Smooth muscle cell (in vitro differentiated cells): ENCODE measurements at regions not wholly inside any gene's neighbourhood (a gene's known extent, or its start where the extent isn't known, plus 50 kb on each side); places are given as distances from the start of the nearest gene placed in this dataset.

ENCODE experiments used
- DNase-seq: peaks from one replicate; lab custom pipeline; 2025; ENCODE audit not compliant: unreplicated experiment; lab: John Stamatoyannopoulos, UW
- H2AFZ ChIP-seq: fragments of 200-600 bp; sonication (generic); 2 replicates; pipeline ENCODE4 v1.6.0; 2016; ENCODE audit warnings: antibody characterized with exemption, low read depth, mild to moderate bottlenecking
- H3F3A ChIP-seq: fragments of 200-600 bp; sonication (generic); 2 replicates; pipeline ENCODE4 v1.6.0; 2017; ENCODE audit warnings: antibody characterized with exemption, low read depth
- H3K27ac ChIP-seq: fragments of 200-600 bp; sonication (generic); 2 replicates; pipeline ENCODE4 v1.5.1; 2016; ENCODE audit warnings: low read depth, mild to moderate bottlenecking
- H3K27me3 ChIP-seq: fragments of 200-600 bp; sonication (generic); 2 replicates; pipeline ENCODE4 v1.6.1; 2016; ENCODE audit warnings: low read depth, mild to moderate bottlenecking
- H3K36me3 ChIP-seq: fragments of 200-600 bp; sonication (generic); 2 replicates; pipeline ENCODE4 v1.5.1; 2016; ENCODE audit warnings: low read depth
- H3K4me1 ChIP-seq: fragments of 200-600 bp; sonication (generic); 2 replicates; pipeline ENCODE4 v1.5.1; 2016; ENCODE audit warnings: low read depth
- H3K4me2 ChIP-seq: fragments of 200-600 bp; sonication (generic); 2 replicates; pipeline ENCODE4 v1.6.0; 2016; ENCODE audit warnings: mild to moderate bottlenecking
- H3K4me3 ChIP-seq: fragments of 200-600 bp; sonication (generic); 2 replicates; pipeline ENCODE4 v1.5.1; 2016; ENCODE audit warnings: mild to moderate bottlenecking
- H3K79me2 ChIP-seq: fragments of 200-600 bp; sonication (generic); 2 replicates; pipeline ENCODE4 v1.6.0; 2016; ENCODE audit warnings: low read depth, mild to moderate bottlenecking
- H3K9ac ChIP-seq: fragments of 200-600 bp; sonication (generic); 2 replicates; pipeline ENCODE4 v1.6.0; 2016; ENCODE audit warnings: low read depth
- H3K9me3 ChIP-seq: fragments of 200-600 bp; sonication (generic); replicated peaks from 2 replicates; pipeline ENCODE4 v1.5.1; 2016; ENCODE audit warnings: low read depth
- H4K20me1 ChIP-seq: fragments of 200-600 bp; sonication (generic); 2 replicates; pipeline ENCODE4 v1.6.0; 2016; ENCODE audit warnings: low read depth
- WGBS: methylation state at CpG from one replicate; pipeline ENCODE4 v1.1.7; 2016; ENCODE audit warnings: low lambda C conversion rate; 5-methylcytosine and 5-hydroxymethylcytosine counted together
- TF ChIP-seq, protein P1 (sequence below): fragments of 200-600 bp; sonication (generic); IDR thresholded peaks from 2 replicates; pipeline ENCODE4 v1.5.1; 2017; ENCODE audit warnings: borderline replicate concordance, mild to moderate bottlenecking, antibody characterized with exemption; ENCODE audit not compliant: insufficient read depth, poor library complexity, severe bottlenecking

DNA sequence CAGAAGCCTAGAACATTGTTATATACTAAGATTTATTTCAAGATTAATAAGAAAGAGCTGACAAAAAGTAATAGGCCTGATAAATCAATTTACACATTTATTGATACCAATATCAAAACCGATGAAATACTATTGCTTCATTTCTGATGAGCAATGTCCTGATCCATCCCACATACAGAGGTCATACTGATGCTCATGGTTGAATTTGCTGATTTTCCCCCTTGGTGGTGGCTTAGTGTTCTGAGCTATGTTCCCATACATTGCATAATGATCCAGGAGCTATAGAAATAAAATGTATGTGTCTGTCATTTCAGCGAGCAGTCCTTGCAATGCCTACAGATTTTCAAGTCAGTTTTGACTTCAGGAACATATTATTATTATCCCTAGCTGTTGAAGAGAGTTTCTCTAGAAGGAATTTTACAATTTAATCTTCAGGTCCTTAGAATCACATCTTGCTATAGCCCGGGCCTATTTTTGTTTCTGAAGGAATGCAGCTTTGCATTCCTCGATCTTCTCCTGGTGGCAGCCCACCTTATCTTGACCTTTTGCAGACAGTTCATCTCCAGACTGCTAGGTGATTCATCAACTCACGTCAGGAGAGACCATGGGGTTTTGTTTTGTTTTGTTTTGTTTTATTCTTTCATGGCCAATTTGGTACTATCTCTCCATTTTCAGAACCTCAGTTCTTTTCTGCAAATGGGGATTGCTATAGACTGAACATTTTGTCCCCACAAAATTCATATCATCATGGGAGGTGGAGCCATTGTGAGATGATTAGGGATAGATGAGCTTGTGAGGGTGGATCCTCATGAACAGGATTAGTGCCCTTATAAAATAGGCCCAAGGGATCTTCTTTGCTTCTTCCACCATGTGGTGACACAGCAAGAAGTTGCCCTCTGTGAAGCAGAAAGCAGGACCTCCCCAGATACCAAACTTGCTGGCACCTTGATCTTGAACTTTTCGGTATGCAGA lies 465.6 kb upstream of the IGFBP3 start:
- TF ChIP-seq, protein P1, sequence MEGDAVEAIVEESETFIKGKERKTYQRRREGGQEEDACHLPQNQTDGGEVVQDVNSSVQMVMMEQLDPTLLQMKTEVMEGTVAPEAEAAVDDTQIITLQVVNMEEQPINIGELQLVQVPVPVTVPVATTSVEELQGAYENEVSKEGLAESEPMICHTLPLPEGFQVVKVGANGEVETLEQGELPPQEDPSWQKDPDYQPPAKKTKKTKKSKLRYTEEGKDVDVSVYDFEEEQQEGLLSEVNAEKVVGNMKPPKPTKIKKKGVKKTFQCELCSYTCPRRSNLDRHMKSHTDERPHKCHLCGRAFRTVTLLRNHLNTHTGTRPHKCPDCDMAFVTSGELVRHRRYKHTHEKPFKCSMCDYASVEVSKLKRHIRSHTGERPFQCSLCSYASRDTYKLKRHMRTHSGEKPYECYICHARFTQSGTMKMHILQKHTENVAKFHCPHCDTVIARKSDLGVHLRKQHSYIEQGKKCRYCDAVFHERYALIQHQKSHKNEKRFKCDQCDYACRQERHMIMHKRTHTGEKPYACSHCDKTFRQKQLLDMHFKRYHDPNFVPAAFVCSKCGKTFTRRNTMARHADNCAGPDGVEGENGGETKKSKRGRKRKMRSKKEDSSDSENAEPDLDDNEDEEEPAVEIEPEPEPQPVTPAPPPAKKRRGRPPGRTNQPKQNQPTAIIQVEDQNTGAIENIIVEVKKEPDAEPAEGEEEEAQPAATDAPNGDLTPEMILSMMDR: no peak
- H3K36me3 ChIP-seq: no peaks in the 10 kb centered on the region
- no peak for DNase-seq
- H3K4me1 ChIP-seq: peaks cover 5% of the 10 kb centered on the region
- WGBS: 73% methylated on average over 6 of the region's 6 CpGs
- H4K20me1 ChIP-seq: no peaks in the 10 kb centered on the region
- H3F3A ChIP-seq: peaks cover 19% of the 10 kb centered on the region
- H3K4me2 ChIP-seq: peak overlapping the region; percentile 22
- no peaks in the 10 kb centered on the region for H3K9me3 ChIP-seq
- H3K79me2 ChIP-seq: no peaks in the 10 kb centered on the region
- no peaks in the 10 kb centered on the region for H3K27me3 ChIP-seq
- no peak overlapping the region for H2AFZ ChIP-seq
- H3K4me3 ChIP-seq: no peak overlapping the region
- H3K9ac ChIP-seq: no peak overlapping the region
- peak overlapping the region; percentile 70 for H3K27ac ChIP-seq

DNA sequence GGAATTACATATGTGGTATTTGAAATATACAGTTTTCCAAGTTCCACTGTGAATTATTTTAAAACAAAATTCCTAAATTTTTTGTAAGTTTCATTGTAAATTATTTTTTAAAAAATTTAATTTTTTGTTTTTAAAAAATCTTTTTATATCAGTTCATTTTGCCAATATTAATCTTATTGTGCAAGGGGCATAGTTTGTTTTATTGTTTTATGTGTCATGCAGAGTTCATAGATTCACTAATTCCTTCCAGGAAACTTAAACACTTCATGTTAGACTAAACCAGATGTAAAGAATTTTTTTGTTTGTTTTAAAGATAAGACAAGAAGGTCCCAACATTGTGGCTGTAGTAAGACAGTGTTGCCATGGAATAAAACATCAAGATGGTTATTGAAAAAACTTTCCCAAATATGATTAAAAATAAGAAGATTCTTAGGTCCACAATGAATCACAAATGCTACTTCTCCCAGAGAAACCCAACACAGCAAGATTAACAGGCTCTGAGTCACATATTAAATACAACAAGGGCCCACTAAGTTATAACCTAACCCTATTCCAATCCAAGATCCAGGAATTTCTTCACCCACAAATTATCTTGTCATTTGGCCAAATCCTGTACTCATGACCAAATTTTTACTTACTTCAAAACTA lies 464.7 kb upstream of the IGFBP3 start:
- H3K36me3 ChIP-seq: no peaks in the 10 kb centered on the region
- H3F3A ChIP-seq: peaks cover 14% of the 10 kb centered on the region
- H3K4me1 ChIP-seq: peaks cover 5% of the 10 kb centered on the region
- no peaks in the 10 kb centered on the region for H3K9me3 ChIP-seq
- TF ChIP-seq, protein P1: no peak
- no peak overlapping the region for H2AFZ ChIP-seq
- H3K4me3 ChIP-seq: no peak overlapping the region
- H3K27me3 ChIP-seq: no peaks in the 10 kb centered on the region
- no peaks in the 10 kb centered on the region for H4K20me1 ChIP-seq
- no peaks in the 10 kb centered on the region for H3K79me2 ChIP-seq
- H3K4me2 ChIP-seq: peak overlapping the region; percentile 22
- H3K9ac ChIP-seq: no peak overlapping the region
- no peak for DNase-seq
- peak overlapping the region; percentile 70 for H3K27ac ChIP-seq

DNA sequence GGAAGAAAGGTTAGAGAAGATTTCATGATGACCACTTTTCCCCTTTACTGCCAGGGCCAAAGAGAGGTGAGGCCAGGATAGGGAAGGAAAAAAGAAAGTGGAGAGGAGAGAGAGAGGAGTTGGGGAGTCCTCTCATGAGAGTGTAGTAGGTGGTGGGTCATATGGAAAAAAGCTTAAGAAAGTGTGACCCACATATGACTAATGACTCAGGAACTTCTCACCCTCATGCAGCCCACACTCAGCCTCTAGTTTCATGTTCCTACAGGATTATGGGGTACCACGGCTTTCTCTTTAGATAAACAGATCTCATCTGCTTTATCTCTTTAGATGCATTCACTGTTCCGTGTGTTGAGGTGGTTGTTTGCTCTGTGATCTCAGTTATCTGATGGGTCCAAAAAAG lies 462.5 kb upstream of the IGFBP3 start:
- 10% methylated on average over 2 of the region's 2 CpGs for WGBS
- no peaks in the 10 kb centered on the region for H3K9me3 ChIP-seq
- TF ChIP-seq, protein P1: no peak
- H3K27me3 ChIP-seq: no peaks in the 10 kb centered on the region
- peaks cover 9% of the 10 kb centered on the region for H3F3A ChIP-seq
- no peaks in the 10 kb centered on the region for H3K36me3 ChIP-seq
- DNase-seq: no peak
- no peaks in the 10 kb centered on the region for H4K20me1 ChIP-seq
- no peak overlapping the region for H3K4me2 ChIP-seq
- no peak overlapping the region for H3K9ac ChIP-seq
- peak overlapping the region; percentile 47 for H3K27ac ChIP-seq
- peaks cover 5% of the 10 kb centered on the region for H3K4me1 ChIP-seq
- no peak overlapping the region for H3K4me3 ChIP-seq
- H2AFZ ChIP-seq: no peak overlapping the region
- H3K79me2 ChIP-seq: no peaks in the 10 kb centered on the region
